ENCODE measurements at regions not wholly inside any gene's neighbourhood (a gene's known extent, or its start where the extent isn't known, plus 50 kb on each side); places are given as distances from the start of the nearest gene placed in this dataset.
A peak's percentile ranks its signal among the peaks of the same experiment; 100 is the strongest.
"Not testable (repeated sequence)": the region's sequence is repeated elsewhere in the genome, so short reads cannot be mapped to it uniquely, and the experiment has no call there.

GRCh38 chr10:109727436-109727835, 195.9 kb downstream of the XPNPEP1 start:
- no peak for DNase-seq

GRCh38 chr10:109726473-109726872, 196.8 kb downstream of the XPNPEP1 start:
- peak; percentile 59 for DNase-seq

- DNase-seq = no peak
Measured at GRCh38 chr10:109723305-109723704, 200.0 kb downstream of the XPNPEP1 start.

GRCh38 chr10:109721453-109722064, 201.8 kb downstream of the XPNPEP1 start:
- DNase-seq = peak; percentile 29

- no peak for DNase-seq
Measured at GRCh38 chr10:109706026-109706560, 217.2 kb downstream of the XPNPEP1 start.

- no peak for DNase-seq
Measured at GRCh38 chr10:109701633-109702215, 221.6 kb downstream of the XPNPEP1 start.

- peak; percentile 20 for DNase-seq
Measured at GRCh38 chr10:109698882-109699664, 224.2 kb downstream of the XPNPEP1 start.

GRCh38 chr10:109698086-109698485, 225.2 kb downstream of the XPNPEP1 start:
- DNase-seq = peak; percentile 55

GRCh38 chr10:109696981-109697775, 226.1 kb downstream of the XPNPEP1 start:
- no peak for DNase-seq

- no peak for DNase-seq
Measured at GRCh38 chr10:109696462-109696861, 226.8 kb downstream of the XPNPEP1 start.

- DNase-seq = no peak
Measured at GRCh38 chr10:109695988-109696387, 227.3 kb downstream of the XPNPEP1 start.

GRCh38 chr10:109689785-109690184, 233.5 kb downstream of the XPNPEP1 start:
- DNase-seq = no peak

GRCh38 chr10:109679478-109679877, 243.8 kb downstream of the XPNPEP1 start:
- DNase-seq = no peak

- no peak for DNase-seq
Measured at GRCh38 chr10:109678857-109679256, 244.5 kb downstream of the XPNPEP1 start.

GRCh38 chr10:109676703-109677102, 246.6 kb downstream of the XPNPEP1 start:
- no peak for DNase-seq

GRCh38 chr10:109668703-109669102, 254.6 kb downstream of the XPNPEP1 start:
- no peak for DNase-seq

- no peak for DNase-seq
Measured at GRCh38 chr10:109668154-109668665, 255.1 kb downstream of the XPNPEP1 start.

- DNase-seq = no peak
Measured at GRCh38 chr10:109665321-109665720, 258.0 kb downstream of the XPNPEP1 start.

GRCh38 chr10:109664554-109664953, 258.8 kb downstream of the XPNPEP1 start:
- DNase-seq = no peak

GRCh38 chr10:109663122-109663521, 260.2 kb downstream of the XPNPEP1 start:
- DNase-seq = no peak

GRCh38 chr10:109652612-109653011, 270.7 kb downstream of the XPNPEP1 start:
- DNase-seq = not testable (repeated sequence)

GRCh38 chr10:109650228-109650627, 273.1 kb downstream of the XPNPEP1 start:
- DNase-seq = no peak

- no peak for DNase-seq
Measured at GRCh38 chr10:109647627-109648026, 275.7 kb downstream of the XPNPEP1 start.

All from eye (tissue), 1 donor.